ENCODE measurements at regions not wholly inside any gene's neighbourhood (a gene's known extent, or its start where the extent isn't known, plus 50 kb on each side); places are given as distances from the start of the nearest gene placed in this dataset.

DNA sequence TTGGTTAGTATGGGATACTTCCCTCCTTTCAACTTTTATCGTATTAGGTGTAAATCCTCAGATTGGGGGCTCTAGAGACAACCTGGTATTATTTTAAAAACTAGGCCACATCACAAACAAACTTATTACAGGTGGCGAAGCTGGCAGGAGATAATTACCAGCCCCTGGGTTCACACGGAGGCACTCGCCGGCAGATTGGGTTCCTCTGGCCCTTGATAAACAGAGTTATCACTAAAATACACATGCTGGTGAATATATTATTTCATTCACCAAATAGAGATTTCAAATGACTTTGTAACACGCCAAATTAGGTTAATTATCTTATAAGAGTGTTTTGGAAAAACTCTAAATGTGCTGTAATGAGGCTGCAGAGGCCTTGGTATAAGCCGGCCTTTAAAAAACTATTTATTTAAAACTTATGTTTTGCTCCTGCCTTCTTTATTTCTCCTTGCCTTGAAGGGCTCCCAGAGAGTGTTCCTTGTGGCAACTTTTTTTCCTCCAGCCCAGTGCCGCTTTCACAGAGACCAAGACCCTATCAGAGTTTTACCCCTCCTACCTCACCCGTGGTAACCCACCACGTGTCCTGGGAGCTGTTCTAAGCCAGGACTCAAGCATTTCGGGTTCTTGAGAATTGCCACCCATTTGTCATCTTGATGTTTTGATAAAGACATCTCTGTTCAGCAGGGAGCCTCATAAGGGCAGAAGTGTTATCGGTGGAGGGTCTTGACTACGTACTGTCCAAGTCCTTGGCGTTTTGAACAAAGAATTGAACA is 468.6 kb upstream of the CFAP20DC start:
- no peak for TF ChIP-seq POLR2AphosphoS5 (IDR thresholded peaks at IDR 0.05; ENCODE audit: low read depth, low read length)
- no peak for TF ChIP-seq POLR2A (IDR thresholded peaks at IDR 0.05; ENCODE audit: low read depth, low read length)
- TF ChIP-seq TAF1 (IDR thresholded peaks at IDR 0.05; ENCODE audit: borderline replicate concordance, low read depth, low read length), result no peak

Measured in GM12892 (cell line).